Esophagus muscularis mucosa (tissue), 4 donors: ENCODE measurements at regions not wholly inside any gene's neighbourhood (a gene's known extent, or its start where the extent isn't known, plus 50 kb on each side); places are given as distances from the start of the nearest gene placed in this dataset.
A peak's percentile ranks its signal among the peaks of the same experiment; 100 is the strongest.

Experiments
- DNase-seq: peaks from one replicate; pipeline ENCODE4 v3.0.0-alpha.2; 2017; ENCODE audit errors: extremely low spot score
- H3K27ac ChIP-seq, 4 donors: fragments of 200-600 bp; sonication (generic); replicated peaks in 1 of 4; 1 replicate in 3 of 4; 2 replicates in 1 of 4; pipeline ENCODE4 v1.5.1; 2016 to 2019; ENCODE audit warnings: mild to moderate bottlenecking in 1 of 4
- H3K27me3 ChIP-seq, 4 donors: fragments of 200-600 bp; sonication (generic); one replicate each; pipeline versions ENCODE4 v1.5.1 to v1.6.0; 2016 to 2019
- H3K36me3 ChIP-seq, 4 donors: fragments of 200-600 bp; sonication (generic); one replicate each; pipeline ENCODE4 v1.5.1; 2016 to 2019
- H3K4me1 ChIP-seq, 4 donors: fragments of 200-600 bp; sonication (generic); one replicate each; pipeline ENCODE4 v1.5.1; 2016 to 2019
- H3K4me3 ChIP-seq, 4 donors: fragments of 200-600 bp; sonication (generic); 1 replicate in 2 of 4; 2 replicates in 2 of 4; pipeline ENCODE4 v1.5.1; 2016 to 2019; ENCODE audit warnings: mild to moderate bottlenecking in 4 of 4, moderate library complexity in 1 of 4
- H3K9me3 ChIP-seq, 4 donors: fragments of 200-600 bp; sonication (generic); 1 replicate in 3 of 4; 2 replicates in 1 of 4; pipeline ENCODE4 v1.5.1; 2016 to 2019
- CTCF ChIP-seq, 3 experiments: fragments of 200-600 bp in 2 of 3; fragments of 450-650 bp in 1 of 3; sonication (generic) in 2 of 3; IDR thresholded peaks; one replicate each; pipeline ENCODE4 v1.5.1; 2017 to 2019; ENCODE audit warnings: antibody characterized with exemption in 3 of 3, mild to moderate bottlenecking in 2 of 3, moderate library complexity in 1 of 3
- EP300 ChIP-seq: sonication (generic); formaldehyde crosslinking; IDR thresholded peaks from one replicate; pipeline ENCODE4 v1.6.1; 2017; ENCODE audit warnings: antibody characterized with exemption
- POLR2A ChIP-seq: fragments of 450-650 bp; IDR thresholded peaks from one replicate; pipeline ENCODE4 v1.6.1; 2017; ENCODE audit warnings: antibody characterized with exemption, moderate library complexity, mild to moderate bottlenecking, low read depth
- POLR2AphosphoS5 ChIP-seq, 2 donors: sonication (generic); formaldehyde crosslinking; IDR thresholded peaks; one replicate each; pipeline ENCODE4 v1.6.1; 2017; ENCODE audit warnings: antibody characterized with exemption in 2 of 2
- WGBS: methylation state at CpG from one replicate; pipeline ENCODE4 v1.1.5; 2018; 5-methylcytosine and 5-hydroxymethylcytosine counted together
- intact Hi-C: fragments of 100-400 bp; cut with DNase I; formaldehyde crosslinking; loops from one replicate; pipeline ENCODE4 v1.15.1; 2023

DNA sequence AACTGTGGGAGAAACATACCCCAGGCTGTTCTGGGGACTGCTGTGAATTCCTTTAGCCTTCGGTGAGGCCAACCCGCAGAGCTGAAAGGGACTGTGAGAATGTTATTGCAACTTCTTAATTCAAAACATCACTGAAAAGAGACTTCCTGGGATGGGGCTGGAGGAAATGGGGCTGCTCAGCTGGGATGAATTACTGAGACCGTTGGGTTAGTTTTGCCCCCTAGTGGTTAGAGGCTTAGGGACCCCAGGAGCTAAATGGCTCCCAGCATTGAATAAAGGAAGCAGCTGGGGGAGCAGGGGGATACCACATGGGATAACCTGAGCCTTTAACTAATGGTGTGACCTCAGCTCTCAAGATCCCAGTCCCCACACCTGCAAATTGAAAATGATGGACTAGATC, 941.1 kb upstream of the FANCL start:
- no peak overlapping the region for H3K4me3 ChIP-seq
- intact Hi-C loops: no loop called here
- WGBS: 37% methylated on average over 3 of the region's 3 CpGs
- TF ChIP-seq CTCF (IDR thresholded peaks at IDR 0.05) (peak in 1 of 3 experiments; percentile 22), EP300 (no peak), POLR2AphosphoS5 (IDR thresholded peaks at IDR 0.05) (no peak), POLR2A (no peak)
- H3K9me3 ChIP-seq: no peaks in the 10 kb centered on the region
- H3K4me1 ChIP-seq: peaks cover 0 to 40% (median 17%) of the 10 kb centered on the region in 4 donors
- H3K36me3 ChIP-seq: no peaks in the 10 kb centered on the region
- H3K27me3 ChIP-seq: no peaks in the 10 kb centered on the region
- H3K27ac ChIP-seq: no peak overlapping the region
- no peak for DNase-seq

GRCh38 chr2:59181347-59181746, 940.2 kb upstream of the FANCL start:
- H3K4me3 ChIP-seq: no peak overlapping the region
- intact Hi-C loops: no loop called here
- H3K4me1 ChIP-seq: peaks cover 0 to 40% (median 17%) of the 10 kb centered on the region in 4 donors
- no peak for DNase-seq
- WGBS: 48% methylated on average over 2 of the region's 2 CpGs
- H3K27me3 ChIP-seq: no peaks in the 10 kb centered on the region
- TF ChIP-seq EP300: no peak
- TF ChIP-seq POLR2AphosphoS5 (IDR thresholded peaks at IDR 0.05): no peak
- no peak for TF ChIP-seq POLR2A
- no peak for TF ChIP-seq CTCF (IDR thresholded peaks at IDR 0.05)
- no peaks in the 10 kb centered on the region for H3K9me3 ChIP-seq
- no peaks in the 10 kb centered on the region for H3K36me3 ChIP-seq
- H3K27ac ChIP-seq: no peak overlapping the region

DNA sequence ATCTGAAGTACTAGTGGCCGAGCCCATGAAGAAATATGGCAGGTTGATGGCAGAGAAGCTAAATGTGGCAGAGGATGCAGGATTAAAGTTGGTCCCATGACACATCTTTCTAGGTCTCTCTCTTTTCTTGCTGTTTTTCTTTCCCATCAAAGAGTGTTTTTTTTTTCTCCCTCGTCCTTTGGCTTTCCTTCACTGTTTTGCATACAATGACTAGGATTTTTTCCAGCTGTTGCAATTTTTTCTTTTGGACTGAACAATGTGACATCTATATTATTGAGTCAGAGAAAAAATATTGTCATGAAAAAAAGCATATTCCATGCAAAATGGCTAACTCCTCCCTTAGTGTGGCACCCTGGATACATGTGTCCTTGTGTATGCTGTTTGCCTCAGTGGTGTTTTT, 939.5 kb upstream of the FANCL start:
- DNase-seq: no peak
- Histone ChIP-seq H3K27me3 (no peaks in the 10 kb centered on the region), H3K27ac (no peak overlapping the region), H3K4me3 (no peak overlapping the region), H3K4me1 (peaks cover 0 to 40% (median 17%) of the 10 kb centered on the region in 4 donors), H3K36me3 (no peaks in the 10 kb centered on the region), H3K9me3 (no peaks in the 10 kb centered on the region)
- TF ChIP-seq EP300 (no peak), CTCF (IDR thresholded peaks at IDR 0.05) (no peak), POLR2A (no peak), POLR2AphosphoS5 (IDR thresholded peaks at IDR 0.05) (no peak)
- WGBS: 52% methylated on average over 2 of the region's 2 CpGs
- intact Hi-C loops: no loop called here

GRCh38 chr2:59180111-59180510, 939.0 kb upstream of the FANCL start:
- no peak overlapping the region for H3K4me3 ChIP-seq
- TF ChIP-seq CTCF (IDR thresholded peaks at IDR 0.05): no peak
- no peak for TF ChIP-seq POLR2A
- TF ChIP-seq EP300: no peak
- TF ChIP-seq POLR2AphosphoS5 (IDR thresholded peaks at IDR 0.05): no peak
- H3K27me3 ChIP-seq: no peaks in the 10 kb centered on the region
- 83% methylated on average over 6 of the region's 6 CpGs for WGBS
- H3K4me1 ChIP-seq: peaks cover 0 to 38% (median 17%) of the 10 kb centered on the region in 4 donors
- intact Hi-C loops: no loop called here
- H3K9me3 ChIP-seq: no peaks in the 10 kb centered on the region
- no peak for DNase-seq
- H3K27ac ChIP-seq: no peak overlapping the region
- H3K36me3 ChIP-seq: no peaks in the 10 kb centered on the region

GRCh38 chr2:59177748-59178147, 936.6 kb upstream of the FANCL start:
- DNase-seq: no peak
- Histone ChIP-seq H3K36me3 (no peaks in the 10 kb centered on the region), H3K4me3 (no peak overlapping the region), H3K27ac (no peak overlapping the region), H3K27me3 (no peaks in the 10 kb centered on the region), H3K9me3 (no peaks in the 10 kb centered on the region), H3K4me1 (peaks cover 0 to 14% (median 4%) of the 10 kb centered on the region in 4 donors)
- 70% methylated on average over 2 of the region's 2 CpGs for WGBS
- no peak for TF ChIP-seq EP300
- no peak for TF ChIP-seq CTCF (IDR thresholded peaks at IDR 0.05)
- TF ChIP-seq POLR2A: no peak
- TF ChIP-seq POLR2AphosphoS5 (IDR thresholded peaks at IDR 0.05): no peak
- intact Hi-C loops: no loop called here
